ENCODE measurements at regions not wholly inside any gene's neighbourhood (a gene's known extent, or its start where the extent isn't known, plus 50 kb on each side); places are given as distances from the start of the nearest gene placed in this dataset.

DNA sequence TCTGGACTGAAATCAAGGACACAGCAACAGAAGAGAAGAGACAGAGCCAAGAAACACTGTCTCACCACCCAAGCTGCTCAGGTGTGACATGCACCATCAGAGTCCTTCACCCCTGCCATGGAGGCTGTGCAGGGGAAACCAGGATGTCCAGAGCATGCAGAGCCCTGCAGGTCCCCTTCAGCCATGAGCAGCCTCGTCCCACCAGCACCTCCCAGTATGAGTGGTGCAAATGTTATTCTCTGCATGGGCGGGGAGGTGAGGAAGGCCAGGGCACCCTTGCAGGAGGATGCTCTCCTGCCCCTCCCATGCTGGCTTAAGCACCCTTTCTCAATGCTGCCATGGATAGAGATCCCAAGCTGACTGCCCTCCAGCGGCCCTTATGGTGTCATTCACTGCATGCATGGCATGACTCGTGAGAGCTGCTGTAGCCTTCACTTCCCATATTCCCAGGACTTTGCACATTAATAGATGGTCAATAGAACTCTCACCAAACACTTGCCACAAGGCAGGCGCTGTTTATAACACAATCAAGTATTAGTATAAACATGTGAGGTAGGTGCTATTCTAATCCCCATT, 171.0 kb downstream of the ANAPC1 start:
- 95% methylated on average over 5 of the region's 5 CpGs; no CpG with 5 or more reads in 1 of the 2 experiments for WGBS, 2 experiments (ENCODE audit: extremely low coverage in 1 of 2, insufficient coverage in 1 of 2, insufficient read length in 1 of 2, insufficient replicate concordance in 2 of 2, low coverage in 1 of 2, low lambda C conversion rate in 2 of 2, missing lambda C conversion rate in 1 of 2)
- DNase-seq (ENCODE audit: low read depth in 1 of 2, low spot score in 2 of 2) (no peak), FAIRE-seq (no peak)
- Histone ChIP-seq H3K18ac (ENCODE audit: extremely low read depth, low read length) (no peak overlapping the region), H2AK5ac (ENCODE audit: low read depth, low read length) (peak overlapping the region; percentile 57; the same call in 1 of the 2 replicates), H2BK120ac (replicated peaks; ENCODE audit: low read depth, low read length) (no peak overlapping the region), H4K5ac (ENCODE audit: insufficient read length, low read depth, low read length) (no peak overlapping the region), H3K4me2 (ENCODE audit: insufficient read depth in 1 of 2, low read depth in 2 of 2, low read length in 2 of 2) (no peak overlapping the region), H3K9ac (replicated peaks in 1 of 4; ENCODE audit: extremely low read depth in 1 of 4, low read depth in 3 of 4, low read length in 3 of 4) (no peak overlapping the region), H3K23me2 (ENCODE audit: low read depth, low read length) (no peaks in the 10 kb centered on the region), H3K79me2 (ENCODE audit: control insufficient read depth in 1 of 2, insufficient read depth in 2 of 2, low read length in 2 of 2) (no peaks in the 10 kb centered on the region), H2AFZ (ENCODE audit: low read length) (no peak overlapping the region), H4K20me1 (replicated peaks in 1 of 2; ENCODE audit: control insufficient read depth in 1 of 2, insufficient read depth in 2 of 2, low read length in 2 of 2) (no peaks in the 10 kb centered on the region), H3K4me3 (ENCODE audit: extremely low read depth in 1 of 4, insufficient read depth in 2 of 4, low read depth in 3 of 4, low read length in 4 of 4) (no peak overlapping the region), H3K4me1 (replicated peaks in 1 of 4; ENCODE audit: control insufficient read depth in 3 of 4, insufficient read depth in 4 of 4, low read length in 3 of 4) (peaks cover 0 to 4% (median 2%) of the 10 kb centered on the region in 4 experiments; a peak in 4 of 7 replicates), H4K8ac (ENCODE audit: extremely low read depth, insufficient read depth, low read length) (no peak overlapping the region), H3K27me3 (replicated peaks in 1 of 4; ENCODE audit: control insufficient read depth in 3 of 4, extremely low read depth in 1 of 4, insufficient read depth in 3 of 4, low read length in 3 of 4) (no peaks in the 10 kb centered on the region; a peak in 1 of 7 replicates), H3K36me3 (ENCODE audit: control insufficient read depth in 2 of 4, insufficient read depth in 4 of 4, low read length in 3 of 4) (no peaks in the 10 kb centered on the region), H3K4ac (replicated peaks; ENCODE audit: insufficient read length, low read depth, low read length) (no peak overlapping the region), H3K14ac (ENCODE audit: insufficient read length) (no peak overlapping the region), H2BK15ac (ENCODE audit: low read length) (no peak overlapping the region), H2BK12ac (ENCODE audit: low read depth, low read length) (0 out of 2 replicates have a peak overlapping the region, but pooled peaks have one; percentile 23), H3K79me1 (ENCODE audit: low read depth, low read length) (no peaks in the 10 kb centered on the region), H2BK20ac (ENCODE audit: low read length) (0 out of 2 replicates have a peak overlapping the region, but pooled peaks have one; percentile 57), H3K23ac (ENCODE audit: insufficient read length) (no peak overlapping the region), H3K27ac (ENCODE audit: low read depth, low read length) (no peak overlapping the region), H3K56ac (replicated peaks; ENCODE audit: insufficient read length, low read depth, low read length) (no peak overlapping the region), H4K91ac (replicated peaks; ENCODE audit: insufficient read length, low read length) (no peak overlapping the region), H2BK5ac (ENCODE audit: low read depth, low read length) (peak overlapping the region; percentile 36; the same call in 1 of the 2 replicates), H3K9me3 (ENCODE audit: insufficient read depth in 2 of 2, low read depth in 1 of 2, low read length in 1 of 2) (no peaks in the 10 kb centered on the region)
- POLR2A ChIA-PET (ENCODE audit: partially characterized antibody) = no interaction called here
- TF ChIP-seq, protein P1, sequence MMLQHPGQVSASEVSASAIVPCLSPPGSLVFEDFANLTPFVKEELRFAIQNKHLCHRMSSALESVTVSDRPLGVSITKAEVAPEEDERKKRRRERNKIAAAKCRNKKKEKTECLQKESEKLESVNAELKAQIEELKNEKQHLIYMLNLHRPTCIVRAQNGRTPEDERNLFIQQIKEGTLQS (IDR thresholded peaks at IDR 0.05; ENCODE audit: insufficient read depth, low read depth, low read length) = no peak
- TF ChIP-seq JUND (IDR thresholded peaks at IDR 0.05; ENCODE audit: low read length) = no peak
- TF ChIP-seq BACH1 (IDR thresholded peaks at IDR 0.05; ENCODE audit: low read length) = no peak
- TF ChIP-seq SP1 (IDR thresholded peaks at IDR 0.05; ENCODE audit: low read depth, low read length) = no peak
- CTCF ChIA-PET (ENCODE audit: partially characterized antibody) = interaction anchor here (1.5 kb wide), 1 partner anchor 11 kb away, joined by 5 read pairs; no protein-coding TSS in a partner anchor

All from H1 (cell line).